Esophagus (tissue), 2 donors: ENCODE measurements at regions not wholly inside any gene's neighbourhood (a gene's known extent, or its start where the extent isn't known, plus 50 kb on each side); places are given as distances from the start of the nearest gene placed in this dataset.

ENCODE experiments used
- H3K27ac ChIP-seq, 2 donors: one replicate each; pipeline ENCODE4 v1.5.1; 2013; ENCODE audit warnings: low read depth in 2 of 2, mild to moderate bottlenecking in 2 of 2, inconsistent platforms in 1 of 2, low read length in 1 of 2, moderate library complexity in 1 of 2
- H3K27me3 ChIP-seq, 2 donors: one replicate each; pipeline ENCODE4 v1.6.1; 2013; ENCODE audit warnings: low read length in 2 of 2, control low read depth in 1 of 2, mild to moderate bottlenecking in 1 of 2; ENCODE audit not compliant: insufficient read depth in 2 of 2, control insufficient read depth in 1 of 2
- H3K36me3 ChIP-seq, 2 donors: one replicate each; pipeline ENCODE4 v1.6.1; 2013; ENCODE audit warnings: low read length in 1 of 2; ENCODE audit not compliant: control insufficient read depth in 2 of 2, insufficient read depth in 2 of 2
- H3K4me1 ChIP-seq, 2 donors: one replicate each; pipeline ENCODE4 v1.6.1; 2013; ENCODE audit warnings: low read length in 1 of 2; ENCODE audit not compliant: control insufficient read depth in 2 of 2, insufficient read depth in 2 of 2
- H3K4me3 ChIP-seq, 2 donors: one replicate each; pipeline ENCODE4 v1.5.1; 2013; ENCODE audit warnings: low read length in 2 of 2, mild to moderate bottlenecking in 2 of 2, low read depth in 1 of 2, moderate library complexity in 1 of 2
- H3K9me3 ChIP-seq, 2 donors: one replicate each; pipeline ENCODE4 v1.6.1; 2013; ENCODE audit warnings: mild to moderate bottlenecking in 2 of 2, low read depth in 1 of 2, low read length in 1 of 2, moderate library complexity in 1 of 2; ENCODE audit not compliant: control insufficient read depth in 2 of 2, insufficient read depth in 1 of 2
- WGBS, 2 donors: extraction: QIAGEN DNeasy Blood & Tissue Kit; methylation state at CpG; one replicate each; pipeline ENCODE4 v1.1.7; 2013; 5-methylcytosine and 5-hydroxymethylcytosine counted together
- donor health status: healthy with polysubstance abuse.
- donor health status: Bipolar disorder and iron deficiency.

DNA sequence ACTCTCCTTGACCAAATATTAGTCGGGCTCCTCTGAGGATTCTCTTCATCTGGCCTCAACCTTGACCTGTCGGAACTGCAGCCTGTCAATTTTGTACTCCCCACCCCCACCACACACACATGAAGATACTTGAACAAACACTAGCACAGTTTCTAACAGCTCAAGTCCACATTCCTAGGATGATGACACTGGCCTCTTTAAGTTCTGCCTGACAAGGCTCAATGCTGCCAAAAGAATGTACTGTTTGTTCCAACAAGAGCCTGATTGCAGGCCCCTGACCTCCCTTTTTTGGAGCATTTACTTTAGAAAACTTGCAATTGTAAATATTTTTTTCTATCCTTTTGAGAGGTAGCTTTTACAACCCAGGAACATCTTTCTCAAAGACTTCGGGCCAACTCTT lies 169.2 kb upstream of the IRS2 start:
- peaks cover 0 to 2% of the 10 kb centered on the region in 2 donors for H3K9me3 ChIP-seq
- 53 to 68% methylated on average over 3 of the region's 3 CpGs for WGBS, 2 donors
- H3K4me1 ChIP-seq: no peaks in the 10 kb centered on the region
- H3K27me3 ChIP-seq: no peaks in the 10 kb centered on the region
- H3K27ac ChIP-seq: no peak overlapping the region
- H3K4me3 ChIP-seq: no peak overlapping the region
- H3K36me3 ChIP-seq: no peaks in the 10 kb centered on the region

DNA sequence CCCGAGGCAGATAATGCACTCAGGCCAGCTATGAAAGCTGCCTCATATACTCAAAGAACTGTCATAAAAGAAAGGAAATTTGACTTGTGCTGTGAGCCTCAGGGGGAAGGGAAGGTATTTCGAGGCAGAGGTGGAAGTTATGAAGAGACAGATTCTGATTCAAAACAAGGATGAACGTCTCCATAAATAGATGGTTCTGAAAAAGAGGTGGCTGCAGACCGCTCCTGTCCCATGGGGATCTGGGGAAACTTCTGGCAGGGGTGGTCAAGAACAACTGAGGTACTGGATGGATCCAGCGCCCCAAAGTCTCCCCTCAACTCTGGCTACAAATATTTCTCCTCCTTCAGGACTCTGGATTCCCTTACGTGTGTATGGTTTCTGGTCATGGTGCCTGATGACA lies 168.1 kb upstream of the IRS2 start:
- no peaks in the 10 kb centered on the region for H3K36me3 ChIP-seq
- WGBS, 2 donors: 86 to 91% methylated on average over 6 of the region's 6 CpGs
- no peak overlapping the region for H3K27ac ChIP-seq
- H3K9me3 ChIP-seq: peaks cover 2 to 4% of the 10 kb centered on the region in 2 donors
- no peak overlapping the region for H3K4me3 ChIP-seq
- no peaks in the 10 kb centered on the region for H3K27me3 ChIP-seq
- no peaks in the 10 kb centered on the region for H3K4me1 ChIP-seq

DNA sequence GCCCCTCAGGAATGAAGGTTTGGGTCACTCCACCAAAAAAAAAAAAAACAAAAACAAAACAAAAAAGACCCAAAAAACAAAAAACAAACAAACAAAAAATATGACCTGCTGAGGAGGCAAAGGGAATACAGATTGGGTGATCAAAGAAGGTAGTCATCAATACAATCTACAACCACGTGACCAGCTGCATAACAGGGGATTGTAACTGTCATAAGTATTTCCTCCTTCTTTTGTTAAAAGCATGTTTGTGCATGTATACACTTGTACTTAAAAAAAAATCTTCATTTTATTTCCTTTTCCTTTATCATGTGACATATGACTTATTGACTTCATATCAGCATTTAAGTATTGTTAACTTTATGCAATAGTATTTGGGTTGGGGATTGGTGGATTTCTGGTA lies 165.1 kb upstream of the IRS2 start:
- H3K36me3 ChIP-seq: no peaks in the 10 kb centered on the region
- 42 to 49% methylated on average over 1 of the region's 1 CpG for WGBS, 2 donors
- no peaks in the 10 kb centered on the region for H3K27me3 ChIP-seq

DNA sequence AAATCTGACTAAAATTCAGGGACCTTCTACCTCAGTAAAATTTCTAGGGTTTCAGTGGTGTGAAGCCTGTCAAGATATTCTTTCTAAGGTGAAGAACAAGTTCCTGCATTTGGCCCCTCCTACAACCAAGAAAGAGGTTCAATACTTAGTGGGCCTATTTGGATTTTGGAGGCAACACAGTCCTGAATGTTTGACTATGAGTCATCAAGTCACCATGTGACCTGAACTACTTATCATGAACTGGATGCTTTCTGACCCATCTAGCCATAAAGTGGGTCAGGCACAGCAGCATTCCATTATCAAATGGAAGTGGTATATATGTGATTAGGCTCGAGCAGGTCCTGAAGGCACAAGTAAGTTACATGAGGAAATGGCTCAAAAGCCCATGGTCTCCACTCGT lies 163.0 kb upstream of the IRS2 start:
- Histone ChIP-seq H3K27me3 (no peaks in the 10 kb centered on the region), H3K36me3 (no peaks in the 10 kb centered on the region), H3K4me3 (no peak overlapping the region), H3K9me3 (peaks cover 0 to 4% of the 10 kb centered on the region in 2 donors), H3K27ac (no peak overlapping the region), H3K4me1 (no peaks in the 10 kb centered on the region)
- WGBS, 2 donors: 77 to 80% methylated on average over 2 of the region's 2 CpGs

More for the DNA sequence above, 165.1 kb upstream of the IRS2 start:
- H3K4me3 ChIP-seq: no peak overlapping the region
- H3K9me3 ChIP-seq: peaks cover 0 to 4% of the 10 kb centered on the region in 2 donors
- no peaks in the 10 kb centered on the region for H3K4me1 ChIP-seq
- H3K27ac ChIP-seq: no peak overlapping the region

DNA sequence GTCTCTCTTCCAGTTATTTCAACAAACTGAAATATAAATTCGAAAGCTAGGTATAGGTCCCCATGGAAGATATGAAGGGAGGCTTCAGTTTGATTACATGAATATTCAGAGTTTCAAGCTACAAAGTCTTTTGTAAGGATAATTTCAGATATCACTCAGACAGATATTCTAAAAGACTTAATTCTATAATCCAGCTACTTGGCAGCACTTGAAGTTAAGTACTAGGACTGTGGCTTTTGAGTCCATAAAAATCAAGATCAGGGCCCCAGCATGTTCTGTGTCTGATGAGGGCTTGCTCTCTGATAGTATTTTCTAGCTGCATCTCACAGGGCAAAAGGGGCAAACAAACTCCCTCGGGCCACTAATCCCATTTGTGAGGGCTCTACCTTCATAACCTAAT lies 160.6 kb upstream of the IRS2 start:
- no peaks in the 10 kb centered on the region for H3K4me1 ChIP-seq
- no peaks in the 10 kb centered on the region for H3K27me3 ChIP-seq
- no peak overlapping the region for H3K27ac ChIP-seq
- H3K36me3 ChIP-seq: no peaks in the 10 kb centered on the region
- H3K4me3 ChIP-seq: no peak overlapping the region
- peaks cover 3 to 4% of the 10 kb centered on the region in 2 donors for H3K9me3 ChIP-seq
- WGBS, 2 donors: 74% methylated on average over 2 of the region's 2 CpGs

DNA sequence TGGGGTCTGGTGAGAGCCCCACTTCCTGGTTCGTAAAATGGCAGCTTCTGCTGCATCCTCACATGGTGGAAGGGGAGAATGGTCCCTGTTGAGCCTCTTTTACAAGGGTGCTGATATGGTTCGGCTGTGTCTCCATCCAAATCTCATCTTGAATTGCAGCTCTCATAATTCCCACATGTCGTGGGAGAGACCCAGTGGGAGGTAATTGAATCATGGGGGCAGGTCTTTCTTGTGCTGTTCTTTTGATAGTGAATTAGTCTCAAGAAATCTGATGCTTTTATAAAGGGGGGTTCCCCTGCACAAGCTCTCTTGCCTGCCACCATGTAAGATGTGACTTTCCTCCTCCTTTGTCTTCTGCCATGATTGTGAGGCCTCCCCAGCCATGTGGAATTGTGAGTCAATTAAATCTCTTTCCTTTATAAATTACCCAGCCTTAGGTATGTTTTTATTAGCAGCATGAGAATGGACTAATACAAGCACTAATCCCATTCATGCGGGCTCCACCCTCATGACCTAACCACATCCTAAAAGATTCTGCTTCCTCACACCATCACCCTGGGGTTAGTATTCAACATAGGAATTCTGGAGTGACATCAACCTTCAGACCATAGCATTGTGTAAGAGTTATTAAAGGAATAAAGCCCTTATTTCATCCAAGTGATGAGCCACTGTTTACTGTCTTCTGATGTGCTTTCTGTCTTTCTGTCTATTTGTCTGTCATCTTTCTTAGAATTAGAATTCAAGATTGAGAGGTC lies 159.0 kb upstream of the IRS2 start:
- Histone ChIP-seq H3K4me3 (no peak overlapping the region), H3K27ac (no peak overlapping the region), H3K9me3 (peaks cover 3% of the 10 kb centered on the region in 2 donors), H3K4me1 (no peaks in the 10 kb centered on the region), H3K36me3 (no peaks in the 10 kb centered on the region), H3K27me3 (no peaks in the 10 kb centered on the region)
- WGBS, 2 donors: 70 to 77% methylated on average over 4 of the region's 4 CpGs

DNA sequence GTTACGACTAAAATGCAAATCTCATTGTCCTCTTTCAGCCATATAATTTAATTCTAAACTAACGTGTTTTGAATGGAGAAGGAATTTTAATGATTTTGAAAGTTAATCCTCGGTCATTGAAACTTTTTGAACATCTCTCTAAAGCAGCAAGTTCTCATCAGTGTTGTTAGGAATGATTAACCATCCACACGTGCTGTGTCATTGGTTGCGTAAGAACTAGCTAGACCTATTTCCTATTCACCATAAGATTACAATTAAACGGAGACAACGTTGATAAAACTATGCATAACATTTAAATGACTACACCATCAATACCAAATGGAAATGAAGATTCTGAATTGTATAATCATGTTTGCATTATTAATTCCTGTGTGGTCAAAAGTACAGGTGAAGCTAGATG lies 155.6 kb upstream of the IRS2 start:
- no peak overlapping the region for H3K4me3 ChIP-seq
- H3K27me3 ChIP-seq: no peaks in the 10 kb centered on the region
- WGBS, 2 donors: 64 to 72% methylated on average over 7 of the region's 7 CpGs
- H3K9me3 ChIP-seq: peaks cover 0 to 3% of the 10 kb centered on the region in 2 donors
- H3K36me3 ChIP-seq: no peaks in the 10 kb centered on the region
- no peaks in the 10 kb centered on the region for H3K4me1 ChIP-seq
- H3K27ac ChIP-seq: no peak overlapping the region

DNA sequence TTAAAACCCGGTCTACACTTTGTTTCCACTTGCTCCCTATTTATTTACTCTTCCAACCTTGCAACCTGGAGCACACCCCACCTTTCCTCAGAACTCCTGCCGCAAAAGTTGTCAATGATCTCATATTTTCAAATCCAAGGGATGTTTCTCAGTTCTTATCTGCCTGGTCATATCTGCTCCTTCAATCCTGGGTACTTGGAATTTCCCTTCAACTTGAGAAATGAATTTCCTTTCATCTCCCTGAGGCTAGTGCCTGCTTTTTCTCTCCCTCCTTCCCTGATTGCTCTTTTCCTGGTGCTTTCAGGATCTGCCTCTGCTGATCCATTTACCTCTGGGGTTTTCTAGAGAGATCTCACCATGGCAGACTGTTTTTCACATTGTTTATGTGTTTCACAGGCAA lies 154.8 kb upstream of the IRS2 start:
- WGBS, 2 donors: 54 to 63% methylated on average over 2 of the region's 2 CpGs
- Histone ChIP-seq H3K4me3 (no peak overlapping the region), H3K27ac (no peak overlapping the region), H3K4me1 (no peaks in the 10 kb centered on the region), H3K36me3 (no peaks in the 10 kb centered on the region), H3K27me3 (no peaks in the 10 kb centered on the region), H3K9me3 (peaks cover 0 to 3% of the 10 kb centered on the region in 2 donors)

DNA sequence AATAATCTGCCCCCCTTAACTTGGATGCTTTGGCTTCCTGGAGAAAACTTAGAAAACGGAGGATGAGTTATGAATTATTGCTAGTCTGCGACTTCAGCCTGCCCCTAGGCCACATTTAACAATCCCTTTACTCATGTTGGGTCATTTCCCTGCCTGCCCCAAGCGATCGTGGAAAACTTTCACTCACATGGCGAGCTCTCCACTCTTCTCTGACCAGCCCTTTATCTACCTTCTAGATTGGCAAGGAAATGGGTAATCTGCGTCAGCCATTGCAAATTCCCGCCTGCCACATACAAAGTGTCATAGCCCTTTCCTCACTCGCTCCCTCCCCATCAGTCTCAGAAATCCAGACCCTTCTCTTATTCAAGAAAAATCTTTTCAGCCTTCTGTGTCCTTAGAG lies 154.3 kb upstream of the IRS2 start:
- Histone ChIP-seq H3K36me3 (no peaks in the 10 kb centered on the region), H3K27ac (no peak overlapping the region), H3K4me1 (no peaks in the 10 kb centered on the region), H3K9me3 (peaks cover 0 to 3% of the 10 kb centered on the region in 2 donors), H3K4me3 (no peak overlapping the region), H3K27me3 (no peaks in the 10 kb centered on the region)
- 83 to 86% methylated on average over 8 of the region's 8 CpGs for WGBS, 2 donors

DNA sequence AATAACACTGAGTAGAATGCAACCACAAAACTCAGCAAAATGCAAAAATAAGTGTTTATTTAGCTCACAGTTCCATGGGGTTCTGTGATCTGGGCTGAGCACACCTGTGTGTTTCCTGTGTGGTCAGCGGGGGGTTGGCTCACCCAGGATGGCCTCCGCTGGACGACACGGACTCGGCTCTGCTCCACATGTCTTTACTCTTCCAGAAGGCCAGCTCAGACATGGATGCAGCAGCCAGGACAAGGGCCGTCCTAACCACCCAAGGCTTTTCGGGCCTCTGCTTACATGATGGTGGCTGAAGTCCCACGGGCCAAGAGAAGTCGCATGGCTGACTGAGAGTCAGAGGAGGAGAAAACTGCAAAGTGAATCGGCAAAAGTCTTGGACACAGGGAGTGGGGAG lies 153.5 kb upstream of the IRS2 start:
- 91 to 92% methylated on average over 10 of the region's 10 CpGs for WGBS, 2 donors
- H3K27me3 ChIP-seq: no peaks in the 10 kb centered on the region
- peaks cover 0 to 3% of the 10 kb centered on the region in 2 donors for H3K9me3 ChIP-seq
- no peak overlapping the region for H3K27ac ChIP-seq
- no peaks in the 10 kb centered on the region for H3K4me1 ChIP-seq
- no peaks in the 10 kb centered on the region for H3K36me3 ChIP-seq
- H3K4me3 ChIP-seq: no peak overlapping the region
